DMS53 treated with DMSO at 0.1 percent for 48 hours (cell line): ENCODE measurements at regions not wholly inside any gene's neighbourhood (a gene's known extent, or its start where the extent isn't known, plus 50 kb on each side); places are given as distances from the start of the nearest gene placed in this dataset.

Experiments used
- DNase-seq: peaks from one replicate; lab custom pipeline; 2025; ENCODE audit not compliant: unreplicated experiment; lab: John Stamatoyannopoulos, UW

DNA sequence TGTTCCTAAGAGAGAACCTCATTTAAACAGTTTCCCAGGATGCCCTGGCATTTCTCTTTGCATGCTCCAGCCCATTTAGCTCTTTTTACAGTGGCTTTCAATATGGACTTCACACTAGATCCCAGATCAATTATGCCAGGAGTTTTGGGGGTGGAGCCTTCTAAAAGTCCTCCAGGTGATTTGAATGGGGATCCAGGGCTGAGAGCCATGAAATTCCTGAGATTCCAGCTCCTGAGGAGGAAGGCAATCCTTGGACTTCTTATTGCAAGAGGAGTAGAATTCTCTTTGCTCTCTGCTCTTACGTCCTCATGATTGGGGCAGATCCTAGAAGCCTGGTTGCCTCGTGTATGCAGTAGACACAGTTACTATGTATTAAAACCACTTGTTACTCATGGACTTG lies 184.2 kb downstream of the DHX35 start:
- no peak for DNase-seq

DNA sequence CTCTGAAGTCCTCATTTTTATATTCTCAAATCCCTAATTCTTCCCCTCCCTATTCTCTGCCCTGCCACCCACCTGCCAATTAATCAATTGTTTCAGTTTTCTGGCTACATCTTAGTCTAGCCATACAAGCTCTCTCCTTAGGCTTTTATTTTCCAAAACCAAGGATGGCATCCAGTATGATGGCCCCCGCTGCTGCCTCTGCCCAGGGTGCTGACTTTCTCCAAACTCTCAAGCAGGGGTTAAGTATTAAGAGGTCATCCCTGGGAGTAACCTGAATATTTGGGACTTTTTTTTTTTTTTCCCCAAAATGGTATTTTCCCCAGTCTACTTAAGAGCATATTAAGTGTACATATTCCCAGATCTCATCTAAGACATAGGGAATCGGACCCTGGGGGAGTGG lies 183.8 kb downstream of the DHX35 start:
- DNase-seq = no peak

GRCh38 chr20:39144757-39145156 lies 182.6 kb downstream of the DHX35 start:
- no peak for DNase-seq

- DNase-seq = no peak
Observed at GRCh38 chr20:39142407-39143096, 180.4 kb downstream of the DHX35 start.

GRCh38 chr20:39137299-39137698 lies 175.2 kb downstream of the DHX35 start:
- no peak for DNase-seq

- DNase-seq = no peak
Observed at GRCh38 chr20:39136798-39137197, 174.7 kb downstream of the DHX35 start.

DNA sequence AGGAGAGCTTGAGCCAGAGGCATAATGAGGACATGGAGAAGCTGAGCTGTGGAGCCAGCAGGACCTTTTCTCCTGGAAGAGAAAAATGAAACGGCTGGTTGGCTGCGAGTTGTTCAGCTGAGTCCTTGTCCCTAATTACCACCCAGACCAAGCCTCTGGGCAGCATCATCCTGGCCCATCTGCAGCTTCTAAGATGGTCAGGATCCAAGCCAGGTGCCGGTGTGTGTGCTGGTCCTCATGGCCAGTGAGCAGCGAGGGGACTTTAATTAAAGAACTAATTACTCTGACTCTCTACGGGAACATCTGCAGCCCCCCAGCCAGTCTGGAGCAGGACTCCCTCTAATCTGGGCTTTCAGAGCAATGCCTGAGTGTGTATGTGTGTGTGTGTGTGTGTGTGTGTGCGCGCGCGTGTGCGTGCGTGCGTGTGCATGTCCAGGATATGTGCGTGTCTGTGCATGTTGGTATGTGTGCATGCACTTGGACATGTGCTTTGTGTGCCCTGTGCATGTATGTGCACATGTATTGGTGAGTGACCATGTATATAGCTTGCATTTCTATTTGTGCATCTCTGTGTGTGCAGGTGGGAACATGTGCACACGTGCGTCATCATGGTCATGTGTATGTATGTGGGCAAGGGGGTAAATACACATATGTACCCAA lies 173.9 kb downstream of the DHX35 start:
- DNase-seq = no peak

- no peak for DNase-seq
Observed at GRCh38 chr20:39133201-39133600, 171.1 kb downstream of the DHX35 start.

- DNase-seq = no peak
Observed at GRCh38 chr20:39132511-39132910, 170.4 kb downstream of the DHX35 start.

DNA sequence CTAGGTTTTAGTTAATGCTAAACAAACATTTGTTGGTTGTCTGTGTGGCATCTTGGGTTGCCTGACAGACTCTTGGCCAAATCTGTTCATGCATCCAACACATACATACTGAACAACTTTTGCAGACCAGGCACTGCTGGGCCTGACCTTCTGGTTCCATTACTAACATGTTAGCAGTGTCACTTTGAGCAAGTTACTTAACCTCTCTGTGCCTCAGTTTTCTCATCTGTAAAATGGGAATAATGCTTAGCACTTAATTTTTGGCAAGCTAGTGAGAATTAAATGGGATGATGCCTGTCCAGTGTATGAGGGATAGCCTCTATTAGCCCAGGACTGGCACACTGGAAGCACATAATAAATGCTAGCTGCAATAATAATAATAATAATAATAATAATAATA lies 169.9 kb downstream of the DHX35 start:
- no peak for DNase-seq

- DNase-seq = no peak
Observed at GRCh38 chr20:39130627-39131026, 168.5 kb downstream of the DHX35 start.

- DNase-seq = no peak
Observed at GRCh38 chr20:39129523-39129922, 167.4 kb downstream of the DHX35 start.

- DNase-seq = no peak
Observed at GRCh38 chr20:39124064-39124463, 161.9 kb downstream of the DHX35 start.

- no peak for DNase-seq
Observed at GRCh38 chr20:39123185-39123557, 161.0 kb downstream of the DHX35 start.

DNA sequence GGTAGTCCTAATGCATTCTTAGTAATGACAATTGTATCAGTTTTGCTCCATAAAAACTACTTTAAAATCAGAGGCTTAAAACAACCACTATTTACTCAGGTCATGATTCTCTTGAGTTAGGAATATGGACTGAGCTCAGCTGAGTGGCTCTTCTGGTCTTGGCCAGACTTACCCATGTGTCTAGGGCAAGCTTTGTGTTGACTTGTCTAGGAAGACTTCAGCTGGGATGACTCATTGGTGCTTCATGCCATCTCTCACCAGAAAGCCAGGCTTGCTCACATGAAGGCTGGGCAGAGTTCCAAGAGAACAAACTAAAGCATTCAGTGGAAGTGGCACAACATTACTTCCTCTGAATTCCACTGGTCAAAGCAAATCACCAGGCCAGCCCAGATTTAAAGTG lies 155.3 kb downstream of the DHX35 start:
- peak; percentile 16 for DNase-seq

- no peak for DNase-seq
Observed at GRCh38 chr20:39116020-39116419, 153.9 kb downstream of the DHX35 start.

DNA sequence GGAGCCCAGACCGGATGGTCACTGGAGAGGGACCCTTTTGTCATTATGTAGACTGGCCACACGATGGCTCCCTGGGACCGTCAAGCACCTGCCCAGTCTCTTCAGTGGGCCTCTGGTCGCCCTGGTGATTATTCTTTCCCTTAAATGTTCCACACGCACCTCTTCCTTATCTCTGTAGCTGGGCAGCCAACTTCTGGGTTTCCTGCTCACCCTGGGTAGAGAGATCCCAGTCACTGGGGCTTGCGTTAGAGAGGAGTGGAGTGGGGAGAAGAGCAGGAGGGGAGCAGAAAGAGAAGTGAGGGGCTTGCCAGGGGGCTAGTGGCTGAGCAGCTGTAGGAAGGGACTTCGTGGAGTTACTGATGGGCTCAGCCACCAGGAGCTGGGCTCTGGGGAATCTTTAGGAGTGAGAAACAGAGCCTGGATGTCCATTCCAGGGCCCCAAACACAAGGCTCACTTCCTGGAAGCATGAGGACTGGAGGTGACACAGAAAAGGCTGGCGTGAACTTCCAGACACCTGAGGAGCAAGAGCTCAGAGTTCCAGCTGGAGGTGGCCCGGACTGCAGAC lies 150.1 kb downstream of the DHX35 start:
- peak; percentile 31 for DNase-seq

DNA sequence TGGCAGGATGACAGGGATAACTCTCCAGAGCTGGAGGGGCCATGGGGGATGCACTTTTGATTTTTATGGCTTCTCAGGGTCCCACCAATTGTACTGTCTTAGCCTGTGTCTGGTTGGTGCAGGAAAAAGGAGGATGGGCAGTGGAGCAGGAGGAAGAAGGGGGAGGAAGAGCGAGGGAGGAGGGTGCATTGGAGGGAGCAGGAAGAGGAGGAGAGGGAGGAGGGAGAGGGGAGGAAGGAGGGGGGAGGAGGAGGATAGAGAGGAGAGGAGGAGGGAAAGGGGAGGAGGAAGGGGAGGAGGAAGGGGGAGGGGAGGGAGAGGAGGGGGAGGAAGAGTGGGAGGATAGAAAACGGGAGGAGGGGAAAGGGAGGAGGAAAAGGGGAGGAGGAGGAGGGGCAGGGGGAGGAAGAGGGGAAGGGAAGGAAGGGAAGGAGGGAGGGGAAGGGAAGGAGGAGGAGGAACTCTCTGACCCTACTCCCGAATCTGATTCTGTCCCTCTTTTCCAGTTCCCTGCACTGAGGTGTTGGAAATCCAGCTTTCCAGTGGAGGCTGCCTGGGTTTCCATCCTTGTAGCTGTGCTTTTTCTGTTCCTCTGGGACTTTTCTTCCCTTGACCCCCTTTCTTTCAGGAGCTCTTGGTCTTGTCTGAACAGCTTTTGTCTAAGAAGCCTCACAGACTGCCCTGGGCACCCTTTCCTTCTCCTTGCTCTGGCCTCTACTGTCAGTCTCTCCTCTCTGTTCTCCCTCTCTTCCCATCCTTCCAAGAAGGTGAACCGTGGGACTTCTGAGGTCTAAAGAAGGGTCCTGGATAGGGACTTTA lies 149.4 kb downstream of the DHX35 start:
- DNase-seq = no peak

GRCh38 chr20:39110819-39111136 lies 148.6 kb downstream of the DHX35 start:
- DNase-seq = no peak

GRCh38 chr20:39109933-39110818 lies 148.0 kb downstream of the DHX35 start:
- no peak for DNase-seq

GRCh38 chr20:39108746-39109145 lies 146.6 kb downstream of the DHX35 start:
- DNase-seq = no peak
